ENCODE measurements at regions not wholly inside any gene's neighbourhood (a gene's known extent, or its start where the extent isn't known, plus 50 kb on each side); places are given as distances from the start of the nearest gene placed in this dataset.
"Not testable (repeated sequence)": the region's sequence is repeated elsewhere in the genome, so short reads cannot be mapped to it uniquely, and the experiment has no call there.

- Histone ChIP-seq H3K9ac (ENCODE audit: low read length) (no peak overlapping the region), H3K27me3 (ENCODE audit: insufficient read depth, low read depth, low read length) (no peaks in the 10 kb centered on the region), H3K79me2 (replicated peaks; ENCODE audit: insufficient read depth, low read length) (no peaks in the 10 kb centered on the region), H3K9me3 (ENCODE audit: low read length) (no peaks in the 10 kb centered on the region), H3K27ac (ENCODE audit: low read length) (no peak overlapping the region), H3K36me3 (ENCODE audit: insufficient read depth, low read length) (no peaks in the 10 kb centered on the region), H3K4me3 (ENCODE audit: low read length) (no peak overlapping the region), H3F3A (ENCODE audit: insufficient read depth, low read length, poor library complexity, severe bottlenecking) (no peaks in the 10 kb centered on the region), H2AFZ (ENCODE audit: low read depth, low read length) (no peak overlapping the region), H3K9me2 (ENCODE audit: insufficient read depth, low read length) (no peaks in the 10 kb centered on the region), H4K20me1 (ENCODE audit: insufficient read depth) (no peaks in the 10 kb centered on the region), H3K4me2 (ENCODE audit: low read length) (no peak overlapping the region)
- no peak for TF ChIP-seq TAF1 (IDR thresholded peaks at IDR 0.05; ENCODE audit: low read depth)
- TF ChIP-seq, protein P1, sequence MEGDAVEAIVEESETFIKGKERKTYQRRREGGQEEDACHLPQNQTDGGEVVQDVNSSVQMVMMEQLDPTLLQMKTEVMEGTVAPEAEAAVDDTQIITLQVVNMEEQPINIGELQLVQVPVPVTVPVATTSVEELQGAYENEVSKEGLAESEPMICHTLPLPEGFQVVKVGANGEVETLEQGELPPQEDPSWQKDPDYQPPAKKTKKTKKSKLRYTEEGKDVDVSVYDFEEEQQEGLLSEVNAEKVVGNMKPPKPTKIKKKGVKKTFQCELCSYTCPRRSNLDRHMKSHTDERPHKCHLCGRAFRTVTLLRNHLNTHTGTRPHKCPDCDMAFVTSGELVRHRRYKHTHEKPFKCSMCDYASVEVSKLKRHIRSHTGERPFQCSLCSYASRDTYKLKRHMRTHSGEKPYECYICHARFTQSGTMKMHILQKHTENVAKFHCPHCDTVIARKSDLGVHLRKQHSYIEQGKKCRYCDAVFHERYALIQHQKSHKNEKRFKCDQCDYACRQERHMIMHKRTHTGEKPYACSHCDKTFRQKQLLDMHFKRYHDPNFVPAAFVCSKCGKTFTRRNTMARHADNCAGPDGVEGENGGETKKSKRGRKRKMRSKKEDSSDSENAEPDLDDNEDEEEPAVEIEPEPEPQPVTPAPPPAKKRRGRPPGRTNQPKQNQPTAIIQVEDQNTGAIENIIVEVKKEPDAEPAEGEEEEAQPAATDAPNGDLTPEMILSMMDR (IDR thresholded peaks at IDR 0.05; ENCODE audit: poor library complexity, severe bottlenecking), result no peak
- no peak for TF ChIP-seq RAD21 (conservative IDR thresholded peaks at IDR 0.05)
- no peak for TF ChIP-seq MXI1 (conservative IDR thresholded peaks at IDR 0.05; ENCODE audit: poor library complexity, severe bottlenecking)
- TF ChIP-seq, protein P2, sequence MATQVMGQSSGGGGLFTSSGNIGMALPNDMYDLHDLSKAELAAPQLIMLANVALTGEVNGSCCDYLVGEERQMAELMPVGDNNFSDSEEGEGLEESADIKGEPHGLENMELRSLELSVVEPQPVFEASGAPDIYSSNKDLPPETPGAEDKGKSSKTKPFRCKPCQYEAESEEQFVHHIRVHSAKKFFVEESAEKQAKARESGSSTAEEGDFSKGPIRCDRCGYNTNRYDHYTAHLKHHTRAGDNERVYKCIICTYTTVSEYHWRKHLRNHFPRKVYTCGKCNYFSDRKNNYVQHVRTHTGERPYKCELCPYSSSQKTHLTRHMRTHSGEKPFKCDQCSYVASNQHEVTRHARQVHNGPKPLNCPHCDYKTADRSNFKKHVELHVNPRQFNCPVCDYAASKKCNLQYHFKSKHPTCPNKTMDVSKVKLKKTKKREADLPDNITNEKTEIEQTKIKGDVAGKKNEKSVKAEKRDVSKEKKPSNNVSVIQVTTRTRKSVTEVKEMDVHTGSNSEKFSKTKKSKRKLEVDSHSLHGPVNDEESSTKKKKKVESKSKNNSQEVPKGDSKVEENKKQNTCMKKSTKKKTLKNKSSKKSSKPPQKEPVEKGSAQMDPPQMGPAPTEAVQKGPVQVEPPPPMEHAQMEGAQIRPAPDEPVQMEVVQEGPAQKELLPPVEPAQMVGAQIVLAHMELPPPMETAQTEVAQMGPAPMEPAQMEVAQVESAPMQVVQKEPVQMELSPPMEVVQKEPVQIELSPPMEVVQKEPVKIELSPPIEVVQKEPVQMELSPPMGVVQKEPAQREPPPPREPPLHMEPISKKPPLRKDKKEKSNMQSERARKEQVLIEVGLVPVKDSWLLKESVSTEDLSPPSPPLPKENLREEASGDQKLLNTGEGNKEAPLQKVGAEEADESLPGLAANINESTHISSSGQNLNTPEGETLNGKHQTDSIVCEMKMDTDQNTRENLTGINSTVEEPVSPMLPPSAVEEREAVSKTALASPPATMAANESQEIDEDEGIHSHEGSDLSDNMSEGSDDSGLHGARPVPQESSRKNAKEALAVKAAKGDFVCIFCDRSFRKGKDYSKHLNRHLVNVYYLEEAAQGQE (IDR thresholded peaks at IDR 0.05; ENCODE audit: borderline replicate concordance), result no peak
- no peak for TF ChIP-seq EZH2 (IDR thresholded peaks at IDR 0.05; ENCODE audit: borderline replicate concordance, insufficient read depth, low read length, poor library complexity, severe bottlenecking)
- TF ChIP-seq POLR2AphosphoS5 (IDR thresholded peaks at IDR 0.05), result no peak
- no peak for TF ChIP-seq SMC3 (conservative IDR thresholded peaks at IDR 0.05; ENCODE audit: poor library complexity)
- TF ChIP-seq EP300 (conservative IDR thresholded peaks at IDR 0.05; ENCODE audit: poor library complexity, severe bottlenecking), result no peak
Measured at GRCh38 chrX:40227125-40227524, 129.4 kb upstream of the BCOR start.

DNA sequence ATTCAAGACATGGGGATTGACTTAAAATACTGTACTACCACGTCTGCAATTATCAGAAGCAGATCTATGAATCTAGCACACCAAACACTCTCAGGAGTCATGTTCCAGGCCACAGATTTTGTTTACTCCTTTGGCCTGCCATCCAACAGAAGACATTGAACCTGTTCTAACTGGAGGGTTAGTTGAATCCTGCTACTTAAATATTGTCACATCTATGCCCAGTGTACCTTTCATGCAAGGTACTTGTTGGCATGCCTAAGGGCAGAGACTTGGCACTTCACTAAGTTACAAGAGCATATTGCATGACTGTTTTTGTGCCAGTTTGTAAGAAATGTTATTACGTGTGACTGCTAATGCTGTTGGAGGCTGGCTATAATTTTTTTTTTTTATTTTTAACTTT is 126.9 kb upstream of the BCOR start:
- H3F3A ChIP-seq (ENCODE audit: insufficient read depth, low read length, poor library complexity, severe bottlenecking), result no peaks in the 10 kb centered on the region
- no peaks in the 10 kb centered on the region for H3K79me2 ChIP-seq (replicated peaks; ENCODE audit: insufficient read depth, low read length)
- H3K9me2 ChIP-seq (ENCODE audit: insufficient read depth, low read length), result no peaks in the 10 kb centered on the region
- TF ChIP-seq, protein P2 (IDR thresholded peaks at IDR 0.05; ENCODE audit: borderline replicate concordance), result no peak
- TF ChIP-seq MXI1 (conservative IDR thresholded peaks at IDR 0.05; ENCODE audit: poor library complexity, severe bottlenecking) (no peak), TAF1 (IDR thresholded peaks at IDR 0.05; ENCODE audit: low read depth) (no peak), EZH2 (IDR thresholded peaks at IDR 0.05; ENCODE audit: borderline replicate concordance, insufficient read depth, low read length, poor library complexity, severe bottlenecking) (no peak), EP300 (conservative IDR thresholded peaks at IDR 0.05; ENCODE audit: poor library complexity, severe bottlenecking) (no peak), SMC3 (conservative IDR thresholded peaks at IDR 0.05; ENCODE audit: poor library complexity) (no peak), RAD21 (conservative IDR thresholded peaks at IDR 0.05) (no peak), POLR2AphosphoS5 (IDR thresholded peaks at IDR 0.05) (no peak)
- TF ChIP-seq, protein P1 (IDR thresholded peaks at IDR 0.05; ENCODE audit: poor library complexity, severe bottlenecking), result no peak
- H3K9me3 ChIP-seq (ENCODE audit: low read length), result no peaks in the 10 kb centered on the region
- no peaks in the 10 kb centered on the region for H3K27me3 ChIP-seq (ENCODE audit: insufficient read depth, low read depth, low read length)
- H3K4me2 ChIP-seq (ENCODE audit: low read length), result no peak overlapping the region
- H2AFZ ChIP-seq (ENCODE audit: low read depth, low read length), result no peak overlapping the region
- H3K9ac ChIP-seq (ENCODE audit: low read length), result no peak overlapping the region
- no peak overlapping the region for H3K4me3 ChIP-seq (ENCODE audit: low read length)
- H4K20me1 ChIP-seq (ENCODE audit: insufficient read depth), result no peaks in the 10 kb centered on the region
- H3K27ac ChIP-seq (ENCODE audit: low read length), result no peak overlapping the region
- H3K36me3 ChIP-seq (ENCODE audit: insufficient read depth, low read length), result no peaks in the 10 kb centered on the region

GRCh38 chrX:40222612-40223011 is 124.9 kb upstream of the BCOR start:
- not testable (repeated sequence) for H3K79me2 ChIP-seq (replicated peaks; ENCODE audit: insufficient read depth, low read length); H3K4me3 ChIP-seq (ENCODE audit: low read length); H3K9ac ChIP-seq (ENCODE audit: low read length); H3F3A ChIP-seq (ENCODE audit: insufficient read depth, low read length, poor library complexity, severe bottlenecking); H3K36me3 ChIP-seq (ENCODE audit: insufficient read depth, low read length); H3K4me2 ChIP-seq (ENCODE audit: low read length); H4K20me1 ChIP-seq (ENCODE audit: insufficient read depth); H3K27ac ChIP-seq (ENCODE audit: low read length); H2AFZ ChIP-seq (ENCODE audit: low read depth, low read length); H3K9me2 ChIP-seq (ENCODE audit: insufficient read depth, low read length); H3K9me3 ChIP-seq (ENCODE audit: low read length); H3K27me3 ChIP-seq (ENCODE audit: insufficient read depth, low read depth, low read length)

All from neural cell (in vitro differentiated cells).